ENCODE measurements at regions not wholly inside any gene's neighbourhood (a gene's known extent, or its start where the extent isn't known, plus 50 kb on each side); places are given as distances from the start of the nearest gene placed in this dataset.

DNA sequence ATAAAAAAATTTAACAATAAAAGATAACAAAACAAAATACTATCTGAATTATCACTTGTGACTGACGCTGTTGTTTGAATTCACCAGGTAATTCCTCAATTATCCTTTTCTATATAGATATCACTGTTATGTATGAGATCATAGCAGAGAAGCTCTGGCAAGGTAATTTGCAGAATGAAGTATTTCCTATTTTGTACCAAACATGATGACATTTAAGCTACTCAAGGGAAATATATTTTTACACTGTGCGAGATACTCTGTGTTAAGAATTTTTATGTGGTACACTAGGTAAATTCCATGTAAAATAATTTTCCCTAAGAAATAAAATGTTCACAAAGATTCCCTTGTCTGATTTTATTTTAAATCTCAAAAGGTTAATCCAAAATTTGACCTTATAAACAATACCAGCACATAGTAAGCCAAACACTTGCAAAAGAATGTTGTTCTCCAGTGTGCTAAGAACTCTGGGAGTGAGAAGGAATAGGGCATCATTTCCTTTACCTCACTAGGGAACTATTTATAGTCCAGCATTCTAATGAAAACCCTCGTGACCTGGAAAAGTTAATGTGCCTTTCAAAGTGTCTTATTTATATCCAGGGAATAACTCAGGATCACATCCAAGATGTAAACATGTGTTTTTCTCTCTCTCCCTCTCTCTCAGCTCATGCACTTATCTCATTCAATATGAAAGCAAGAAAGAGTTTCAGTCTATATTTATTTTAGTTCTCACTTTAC lies 115.2 kb upstream of the RAP1B start:
- no peak for TF ChIP-seq POLR2A (IDR thresholded peaks at IDR 0.05)
- no peak for TF ChIP-seq CTCF (IDR thresholded peaks at IDR 0.05)
